OCI-M1 (cell line): ENCODE measurements at regions not wholly inside any gene's neighbourhood (a gene's known extent, or its start where the extent isn't known, plus 50 kb on each side); places are given as distances from the start of the nearest gene placed in this dataset.

Experiments used
- DNase-seq: peaks from one replicate; lab custom pipeline; 2025; lab: John Stamatoyannopoulos, UW

DNA sequence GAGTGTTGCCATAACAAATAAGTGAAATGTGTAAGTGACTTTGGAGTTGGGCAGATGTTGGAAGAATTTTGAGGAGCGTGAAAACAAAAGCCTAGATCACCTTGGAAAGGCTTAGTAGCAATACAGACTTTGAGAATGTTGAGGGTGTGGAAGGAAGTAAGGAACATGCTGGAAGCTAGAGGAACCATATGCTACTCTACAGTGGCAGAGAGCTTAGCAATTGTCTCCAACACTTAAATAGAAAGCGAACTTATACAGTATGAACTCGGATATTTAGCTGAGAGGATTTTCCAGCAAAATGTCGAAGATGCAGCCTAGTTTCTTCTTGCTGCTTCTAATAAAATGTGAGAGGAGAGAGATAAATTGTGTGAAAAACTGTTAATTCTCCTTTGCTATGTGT lies 271.2 kb downstream of the ADRA2A start:
- no peak for DNase-seq

DNA sequence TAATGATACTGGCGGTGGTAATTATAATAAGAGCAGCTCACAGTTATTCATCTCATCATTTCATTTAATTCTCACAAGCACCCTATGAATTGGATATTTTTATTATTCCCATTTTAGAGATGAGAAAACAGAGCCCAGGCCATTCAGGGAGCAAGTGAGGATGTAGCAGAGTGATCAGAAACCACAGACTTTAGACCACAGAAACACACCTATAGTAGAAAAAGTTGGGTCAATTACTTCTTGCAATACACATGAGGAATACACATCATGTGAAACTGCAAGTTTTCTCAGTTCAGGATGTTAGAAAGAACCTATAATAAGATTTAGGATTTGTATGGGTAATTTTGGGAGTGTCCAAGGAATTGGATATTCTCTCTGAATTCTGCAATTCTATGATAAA lies 278.0 kb downstream of the ADRA2A start:
- DNase-seq, result no peak

DNA sequence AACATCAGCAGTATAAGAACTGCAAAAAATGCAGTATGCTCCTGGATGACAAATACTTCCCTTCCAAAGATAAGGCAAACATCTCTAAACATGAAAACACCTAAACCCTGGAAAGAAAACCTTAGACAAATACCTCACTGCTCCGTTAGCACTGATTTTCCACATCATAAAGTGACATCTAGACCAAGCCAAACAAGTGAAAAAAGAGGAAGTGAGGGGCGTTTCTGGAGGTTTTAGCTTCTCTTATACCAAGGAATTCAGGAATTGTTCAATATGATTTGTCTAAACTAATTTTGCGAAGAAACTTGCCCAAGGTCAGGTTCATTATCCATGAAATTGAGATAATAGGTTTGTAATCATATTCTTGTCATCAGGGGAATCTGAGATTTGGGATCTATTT lies 279.7 kb downstream of the ADRA2A start:
- DNase-seq, result peak; percentile 11

DNA sequence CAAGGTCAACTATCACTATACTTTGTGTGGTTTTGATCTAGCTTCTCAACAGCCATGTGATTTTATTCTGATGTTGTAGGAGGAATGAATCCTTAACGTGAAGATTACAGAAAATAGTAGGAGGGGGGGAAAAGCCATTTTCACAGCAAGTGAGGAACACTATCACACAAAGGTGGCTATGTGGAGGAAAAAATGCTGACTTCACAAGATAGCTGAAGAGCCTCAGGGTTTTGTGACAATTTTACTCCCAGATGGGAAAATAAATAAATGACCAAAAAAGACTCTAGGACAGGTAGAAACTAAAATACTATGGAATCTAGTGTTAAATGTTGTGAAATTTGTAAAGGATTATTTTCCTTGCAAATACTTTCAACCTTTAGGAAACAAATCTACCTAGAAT lies 281.0 kb downstream of the ADRA2A start:
- DNase-seq, result no peak

DNA sequence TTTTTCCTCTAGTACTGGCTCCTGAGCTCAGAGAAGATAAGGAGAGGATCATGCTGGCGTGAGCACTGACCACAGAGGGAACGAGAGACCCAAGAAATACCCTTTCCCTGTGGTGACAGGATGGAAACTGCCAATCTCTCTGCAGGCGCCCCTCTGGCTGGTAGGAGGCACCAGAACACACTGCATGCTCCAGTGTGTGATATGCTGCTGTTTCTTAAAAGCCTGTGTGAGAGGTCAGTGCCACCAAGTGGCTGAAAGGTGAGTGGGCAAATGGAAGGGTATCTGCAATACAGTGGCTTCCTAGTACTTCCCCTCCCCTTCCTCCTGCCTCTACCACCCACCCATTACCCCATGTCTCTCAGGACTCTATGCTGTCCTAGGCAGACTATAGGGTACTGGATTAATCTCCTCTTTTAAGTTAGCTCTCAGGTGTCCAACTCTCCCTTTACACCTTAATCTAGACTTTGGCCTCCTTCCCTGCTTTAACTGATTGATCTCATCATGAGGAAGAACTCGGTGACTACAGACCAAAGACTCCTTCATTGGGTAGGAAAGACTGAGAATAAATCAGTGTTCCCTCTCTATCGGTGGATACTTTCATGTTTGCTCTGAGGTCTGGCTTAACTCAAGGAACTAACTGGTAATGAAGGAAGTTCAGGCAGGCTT lies 283.6 kb downstream of the ADRA2A start:
- peak; percentile 56 for DNase-seq

DNA sequence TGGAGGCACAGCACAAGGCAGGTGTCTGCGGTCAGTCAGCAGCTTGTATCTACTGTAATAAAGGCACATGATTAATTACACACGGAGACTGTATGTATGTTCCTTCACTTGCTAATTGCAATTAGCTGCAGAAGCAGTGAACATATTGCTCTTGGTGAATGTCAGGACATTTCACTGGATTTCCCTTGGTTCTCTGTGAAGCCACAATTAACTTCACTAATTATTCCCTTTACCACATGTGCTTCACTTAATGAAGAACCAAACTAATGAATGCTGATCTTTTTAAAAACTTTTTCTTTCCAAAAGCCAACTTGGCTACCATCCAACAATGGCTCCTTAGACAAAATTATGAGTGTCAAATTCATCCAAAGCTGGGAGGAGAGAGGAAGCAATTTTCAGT lies 290.7 kb downstream of the ADRA2A start:
- no peak for DNase-seq

DNA sequence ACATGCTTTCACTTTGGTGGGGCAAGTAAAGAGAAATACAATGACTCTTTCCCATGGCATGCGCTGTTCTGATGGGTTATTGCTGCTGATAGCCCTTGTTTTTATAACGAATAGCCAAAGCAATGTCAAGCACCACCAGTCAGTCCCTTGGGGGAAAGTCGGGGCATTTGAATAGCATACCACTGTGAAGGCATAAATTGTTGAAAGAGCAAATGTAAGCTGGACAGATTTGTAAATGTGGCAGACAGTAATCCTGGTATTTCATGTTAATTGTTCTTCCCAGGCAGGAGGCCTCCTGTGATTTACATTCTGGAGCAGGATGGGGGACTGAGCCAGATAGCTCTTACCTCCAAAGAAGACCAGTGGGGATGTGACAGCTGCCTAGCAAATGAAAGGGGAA lies 293.3 kb downstream of the ADRA2A start:
- DNase-seq, result no peak

DNA sequence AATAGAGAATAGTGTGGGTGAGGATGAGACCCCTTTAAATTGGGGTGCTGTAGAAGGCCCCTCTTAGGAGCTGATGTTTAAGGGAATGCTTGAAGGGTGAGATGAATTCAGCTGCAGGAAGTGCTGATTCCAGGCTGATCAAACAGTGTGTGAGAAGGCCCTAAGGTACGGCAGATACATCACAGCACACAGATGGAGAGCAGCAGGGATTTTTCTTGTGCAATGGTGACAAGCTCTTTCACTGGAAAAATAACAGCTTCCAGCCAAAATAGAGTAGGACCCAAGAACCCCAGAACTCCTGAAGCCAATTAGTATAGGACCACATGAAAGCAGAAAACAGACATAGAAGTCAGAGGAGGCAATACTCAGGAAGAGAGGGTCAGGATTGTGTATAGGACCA lies 296.9 kb downstream of the ADRA2A start:
- DNase-seq, result no peak

DNA sequence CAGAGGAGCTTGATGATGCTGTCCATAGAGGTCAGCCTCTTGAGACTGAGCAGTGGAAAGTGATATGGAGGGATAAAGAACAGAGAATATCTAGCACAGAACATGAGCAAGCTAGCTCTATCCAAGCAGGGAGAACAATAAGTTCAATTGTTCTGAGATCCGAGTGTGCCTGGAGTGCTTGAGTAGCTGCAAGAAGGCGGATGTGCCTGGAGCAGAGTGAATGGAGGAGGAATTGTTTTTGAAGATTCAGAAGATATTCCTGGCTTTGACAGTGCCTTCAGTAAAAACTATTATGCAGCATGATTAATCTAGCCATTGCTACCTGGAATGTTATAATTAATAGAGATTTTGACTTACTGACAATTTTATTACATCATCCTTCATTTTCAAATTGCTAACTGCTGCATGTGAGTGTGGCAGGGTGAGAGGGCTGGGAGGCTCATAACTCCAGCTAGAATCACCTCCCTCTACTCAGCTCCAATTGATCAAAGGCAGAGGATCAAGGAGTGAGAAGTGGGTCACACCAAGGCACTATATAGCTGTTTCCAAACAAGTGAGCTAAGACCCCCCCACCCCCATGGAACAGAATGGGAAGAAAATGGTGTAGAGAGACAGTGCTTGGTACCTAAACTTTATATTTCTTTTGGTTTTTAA lies 302.8 kb downstream of the ADRA2A start:
- DNase-seq, result no peak

DNA sequence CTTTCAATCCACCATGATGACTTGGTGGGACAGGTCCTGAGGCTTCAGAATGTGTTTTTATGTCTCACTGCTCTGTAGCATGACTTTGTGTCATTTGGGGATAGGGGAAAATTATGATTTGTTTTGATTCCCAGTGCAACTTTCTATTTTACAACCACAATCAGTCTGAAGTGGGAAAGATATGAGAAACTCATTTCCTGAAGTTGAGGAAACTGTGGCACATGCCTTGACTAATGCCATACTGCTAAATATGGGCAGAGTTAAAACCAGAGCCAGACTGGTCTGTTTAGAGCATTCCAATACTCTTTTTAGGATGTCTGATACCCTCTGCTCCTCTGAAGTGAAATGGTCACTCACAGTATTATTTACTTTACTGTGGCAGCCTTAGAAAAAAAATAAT lies 307.7 kb downstream of the ADRA2A start:
- DNase-seq, result no peak

DNA sequence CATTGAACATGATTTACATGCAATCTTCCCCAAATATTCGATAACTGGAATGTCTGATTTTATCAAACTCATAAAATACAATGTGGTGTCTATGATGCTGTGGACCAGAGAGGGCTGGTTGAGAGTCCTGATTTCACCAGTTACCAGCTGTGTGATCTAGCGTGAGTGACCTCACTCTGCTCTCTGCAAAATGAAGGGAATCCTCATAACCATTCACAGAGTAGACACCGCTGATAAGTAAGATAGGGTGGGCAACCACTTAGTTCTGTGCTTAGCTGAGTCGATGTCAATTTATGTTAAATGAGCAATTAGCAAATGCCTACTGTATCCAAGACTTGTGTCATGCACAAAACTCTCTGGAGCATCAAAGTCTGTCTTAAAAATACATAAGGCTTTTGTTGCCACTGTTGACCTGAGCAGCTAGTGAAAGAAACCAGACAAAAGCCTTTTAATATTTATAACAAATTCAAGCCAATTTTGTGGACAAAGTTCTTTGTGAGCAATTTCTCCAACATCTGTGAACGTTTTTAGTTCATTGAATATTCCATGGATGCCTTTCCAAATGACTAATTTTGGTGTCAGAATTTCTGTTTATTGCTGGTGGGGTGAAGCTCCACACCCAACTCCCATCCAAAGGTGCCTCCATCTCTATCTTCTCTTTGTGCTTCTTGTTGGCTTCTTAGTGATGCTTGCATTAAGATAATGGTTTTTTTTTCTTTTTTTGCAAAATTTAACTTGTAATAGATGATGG lies 314.2 kb downstream of the ADRA2A start:
- DNase-seq, result no peak

DNA sequence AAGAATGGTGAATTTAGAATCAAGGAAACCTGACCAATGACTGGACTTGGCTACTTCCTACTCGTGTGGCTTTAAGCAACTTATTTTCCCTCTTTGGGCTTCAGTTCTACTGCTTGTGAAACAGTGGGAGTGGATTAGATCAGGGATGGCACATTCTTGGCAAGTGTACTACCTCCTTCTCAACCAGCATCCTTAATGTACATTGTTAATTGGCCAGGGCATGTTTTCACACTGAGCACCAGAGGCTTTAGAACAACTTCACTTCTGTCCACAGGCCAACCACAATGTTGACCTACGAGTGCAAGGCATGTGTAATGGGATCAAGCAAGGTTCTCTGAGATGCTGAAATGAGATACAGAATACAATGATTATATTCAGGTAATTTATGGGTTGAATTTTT lies 315.3 kb downstream of the ADRA2A start:
- DNase-seq, result no peak

DNA sequence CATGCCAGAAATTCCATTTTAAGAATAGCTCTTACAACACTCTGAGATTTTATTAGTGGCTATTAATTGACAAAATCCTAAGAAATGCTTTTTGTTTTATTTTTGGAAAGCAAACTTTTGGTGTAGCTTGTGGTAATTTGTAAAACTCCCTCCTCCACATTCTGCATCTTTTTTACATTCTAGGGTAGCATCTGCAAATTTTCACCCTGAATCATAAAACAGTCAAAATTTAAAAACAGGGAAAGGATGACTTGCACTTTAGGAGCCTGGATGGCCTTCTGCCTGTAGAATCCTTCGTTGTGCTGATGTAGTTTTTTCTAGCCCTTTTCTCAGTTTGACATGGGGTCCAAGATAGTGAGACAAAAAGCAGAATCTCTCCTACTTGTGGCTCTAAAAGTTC lies 316.1 kb downstream of the ADRA2A start:
- no peak for DNase-seq

DNA sequence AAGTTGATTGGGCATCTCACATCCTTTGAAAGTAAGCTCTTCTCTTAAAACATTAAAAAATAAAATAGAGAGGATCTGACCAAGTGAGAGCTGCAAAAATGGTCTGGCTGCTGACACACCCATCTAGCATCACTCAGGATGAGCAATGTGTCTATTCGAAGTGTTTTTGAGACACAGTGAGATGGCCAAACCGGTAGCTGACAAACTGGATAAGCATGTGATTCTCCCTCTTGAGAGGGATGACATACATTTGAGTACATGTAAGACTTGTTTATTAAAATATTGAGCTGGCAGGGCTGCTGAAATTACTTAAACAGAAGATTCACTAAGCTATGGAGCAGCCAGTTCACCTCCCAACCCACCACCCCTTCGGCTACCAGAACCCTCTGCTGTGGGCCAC lies 333.9 kb downstream of the ADRA2A start:
- DNase-seq, result no peak

DNA sequence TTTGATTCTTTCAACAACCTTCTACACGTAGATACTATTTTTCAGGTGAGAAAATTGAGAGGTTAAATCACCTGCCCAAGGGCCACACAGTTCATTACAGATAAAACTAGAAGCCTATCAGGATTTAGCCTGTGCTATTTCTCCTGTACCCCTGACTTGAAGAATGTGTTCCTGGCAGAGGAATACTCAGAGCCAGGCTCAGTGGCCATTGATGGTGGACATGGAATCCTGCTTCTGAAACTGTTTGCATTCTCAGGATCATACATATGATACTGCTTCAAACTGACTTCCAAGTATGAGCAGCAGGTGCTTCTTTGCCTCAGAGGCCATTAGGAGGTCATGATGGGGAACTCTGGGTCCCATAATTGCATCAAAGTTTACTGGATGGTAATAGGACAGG lies 348.6 kb downstream of the ADRA2A start:
- DNase-seq, result no peak

DNA sequence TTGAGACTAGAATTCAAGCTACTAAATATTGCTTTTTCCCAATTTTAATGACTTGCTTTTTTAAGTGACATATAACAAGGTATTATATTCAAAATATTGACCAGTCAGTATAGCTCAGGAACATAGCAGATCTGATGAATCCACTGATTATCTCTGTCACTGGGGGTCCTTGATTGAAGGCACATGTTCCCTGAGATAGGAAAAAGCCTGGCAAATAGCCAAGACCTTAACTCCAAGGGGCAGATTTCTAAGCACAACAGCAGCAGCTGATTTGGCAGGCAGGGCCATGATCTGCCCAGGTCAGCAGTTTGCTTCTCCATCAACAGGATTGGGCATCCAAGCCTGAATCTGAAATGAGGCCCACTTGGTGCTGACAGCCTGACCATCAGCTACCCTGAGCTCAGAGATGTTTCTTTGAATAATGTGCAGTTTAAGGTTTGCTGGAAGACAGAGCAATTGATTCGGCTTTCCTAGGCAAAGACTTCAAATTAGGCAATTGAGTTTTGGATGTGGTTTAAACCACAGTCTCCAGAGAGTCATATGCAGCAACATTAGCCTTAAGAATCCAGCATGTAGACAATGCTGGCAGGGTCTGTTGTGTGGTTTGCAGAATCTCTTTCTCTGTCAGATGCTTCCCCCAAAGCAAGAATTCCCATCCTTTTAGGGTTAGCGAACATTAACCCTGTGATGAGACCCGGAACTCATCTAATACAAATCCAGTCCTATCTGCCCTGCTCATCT lies 352.6 kb downstream of the ADRA2A start:
- DNase-seq, result no peak

DNA sequence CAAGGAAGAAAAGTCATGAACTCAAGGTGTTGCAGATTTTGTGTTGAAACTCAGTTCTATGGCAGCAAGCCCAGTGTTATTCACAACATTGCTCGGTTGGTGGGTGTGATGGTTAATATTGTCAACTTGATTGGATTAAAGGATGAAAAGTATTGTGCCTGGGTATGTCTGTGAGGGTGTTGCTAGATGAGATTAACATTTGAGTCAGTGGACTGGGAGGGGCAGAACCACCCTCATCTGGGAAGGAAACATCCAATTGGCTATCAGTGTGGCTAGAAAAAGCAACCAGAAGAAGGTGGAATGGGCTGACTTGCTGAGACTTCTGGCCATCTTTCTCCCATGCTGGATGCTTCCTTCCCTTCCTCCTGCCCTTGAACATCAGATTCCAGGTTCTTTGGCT lies 353.2 kb downstream of the ADRA2A start:
- no peak for DNase-seq

DNA sequence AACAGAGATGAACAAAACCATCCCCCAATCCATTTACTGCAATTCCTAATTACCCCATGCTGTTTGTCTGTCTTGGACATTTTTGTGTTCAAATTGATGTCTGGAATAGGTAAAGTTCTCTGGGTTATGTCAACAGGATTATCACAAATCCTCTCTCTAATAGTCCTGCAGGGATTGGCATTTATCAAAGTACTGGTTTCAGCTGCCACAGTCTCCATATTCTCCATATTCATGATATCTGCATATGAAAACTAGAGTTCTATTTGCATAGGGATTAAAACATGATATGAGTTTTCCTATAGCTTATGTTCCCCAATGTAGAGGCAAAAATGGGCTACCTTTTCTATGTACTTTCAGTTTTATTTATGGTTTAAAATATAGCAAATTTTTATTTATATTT lies 355.8 kb downstream of the ADRA2A start:
- no peak for DNase-seq

DNA sequence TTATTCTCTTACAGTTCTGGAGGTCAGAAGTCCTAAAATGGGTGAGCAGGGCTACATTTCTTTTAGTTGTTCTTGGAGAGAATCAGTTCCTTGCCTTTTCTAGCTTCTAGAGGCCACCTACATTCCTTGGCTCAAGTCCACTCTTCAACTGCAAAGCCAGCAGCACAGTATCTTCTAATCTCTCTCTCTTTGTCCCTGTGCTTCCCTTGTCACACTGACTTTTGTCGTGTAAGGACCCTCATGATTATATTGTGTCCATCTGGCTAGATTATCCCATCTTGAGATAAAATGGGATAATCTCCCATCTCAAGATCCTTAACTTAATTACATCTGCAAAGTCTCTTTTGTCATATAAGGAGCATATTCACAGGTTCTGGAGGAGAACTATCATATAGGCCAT lies 359.0 kb downstream of the ADRA2A start:
- no peak for DNase-seq

DNA sequence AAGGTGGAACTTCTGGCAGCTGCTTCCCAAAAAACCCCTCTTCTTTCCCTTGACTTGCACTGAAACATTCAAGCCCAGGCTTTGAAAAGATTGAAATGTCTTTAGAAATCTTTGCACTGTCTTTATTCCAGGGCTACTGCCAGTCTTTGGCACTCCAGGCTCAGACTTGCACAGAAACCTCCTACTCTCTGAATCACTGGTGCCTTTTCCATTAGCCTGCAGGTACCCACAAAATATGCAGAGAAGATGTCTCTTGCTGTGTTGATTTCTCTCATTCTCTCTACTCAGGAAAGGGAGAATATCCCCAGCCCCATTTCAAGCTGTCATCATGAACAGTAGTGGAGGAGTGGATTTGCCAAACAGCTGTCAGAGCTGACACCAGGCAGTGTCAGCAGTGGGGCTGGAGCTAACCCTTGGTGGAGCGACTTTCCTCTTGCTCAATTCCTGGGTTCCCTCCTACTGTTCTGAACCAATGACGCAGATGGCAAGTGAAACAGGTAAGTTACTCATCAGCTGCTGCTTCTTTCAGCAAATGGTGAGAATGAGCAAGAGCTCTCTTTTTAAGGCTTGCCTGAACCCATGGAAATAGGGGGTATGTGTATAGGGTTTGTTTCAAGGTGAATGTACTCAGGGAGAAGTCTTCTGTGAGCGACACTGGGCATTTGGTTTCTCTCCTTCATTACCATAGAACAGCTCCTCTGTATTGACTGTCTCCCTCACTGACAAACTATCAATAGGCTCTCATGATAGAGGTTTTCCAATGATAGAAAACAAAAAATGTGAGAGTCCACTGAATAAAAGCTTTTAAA lies 362.4 kb downstream of the ADRA2A start:
- no peak for DNase-seq

DNA sequence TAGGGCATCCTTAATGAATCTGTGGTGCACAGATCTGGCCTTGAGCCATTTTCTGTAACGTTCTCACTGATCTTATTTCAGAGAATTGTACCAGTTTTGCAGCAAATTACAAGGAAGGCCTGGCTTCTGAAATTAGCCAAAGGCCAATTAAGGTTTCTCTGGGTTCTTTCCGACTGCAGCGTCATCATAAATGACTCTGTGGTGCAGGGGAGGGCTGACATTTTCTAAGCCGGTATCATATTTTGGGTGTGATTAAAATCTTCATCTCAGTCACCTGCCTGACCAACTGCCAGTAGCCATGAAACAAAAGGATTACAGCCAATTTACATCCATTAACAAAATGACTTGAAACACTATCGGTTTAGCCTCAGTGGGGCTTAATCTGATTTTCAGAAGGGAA lies 363.7 kb downstream of the ADRA2A start:
- DNase-seq, result no peak

DNA sequence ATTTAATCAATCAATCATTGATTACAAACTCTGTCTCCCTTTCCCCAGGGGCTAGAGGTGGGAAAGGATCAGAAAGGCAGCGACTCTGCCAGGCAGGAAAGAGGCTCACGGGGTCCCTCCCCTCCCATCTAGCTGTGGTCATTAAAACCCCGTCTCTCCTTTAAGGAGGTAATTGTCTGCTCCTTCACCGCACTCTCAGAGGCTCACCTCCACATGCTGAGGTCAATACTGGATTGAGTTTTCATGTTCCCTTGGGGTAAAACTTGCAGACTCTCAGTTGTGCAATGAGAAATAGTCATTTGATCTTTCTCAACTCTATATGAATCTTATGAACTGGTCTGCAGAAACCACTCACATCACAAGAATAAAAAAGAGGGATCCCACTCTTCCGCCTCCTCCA lies 368.8 kb downstream of the ADRA2A start:
- no peak for DNase-seq
